ENCODE measurements at regions not wholly inside any gene's neighbourhood (a gene's known extent, or its start where the extent isn't known, plus 50 kb on each side); places are given as distances from the start of the nearest gene placed in this dataset.

GRCh38 chr6:14430218-14430617 lies 312.6 kb downstream of the CD83 start:
- TF ChIP-seq ZBTB1 (tag by site-specific recombination; IDR thresholded peaks at IDR 0.05) (no peak), ZNF623 (tag by site-specific recombination; IDR thresholded peaks at IDR 0.05) (no peak)
- TF ChIP-seq, protein P1, sequence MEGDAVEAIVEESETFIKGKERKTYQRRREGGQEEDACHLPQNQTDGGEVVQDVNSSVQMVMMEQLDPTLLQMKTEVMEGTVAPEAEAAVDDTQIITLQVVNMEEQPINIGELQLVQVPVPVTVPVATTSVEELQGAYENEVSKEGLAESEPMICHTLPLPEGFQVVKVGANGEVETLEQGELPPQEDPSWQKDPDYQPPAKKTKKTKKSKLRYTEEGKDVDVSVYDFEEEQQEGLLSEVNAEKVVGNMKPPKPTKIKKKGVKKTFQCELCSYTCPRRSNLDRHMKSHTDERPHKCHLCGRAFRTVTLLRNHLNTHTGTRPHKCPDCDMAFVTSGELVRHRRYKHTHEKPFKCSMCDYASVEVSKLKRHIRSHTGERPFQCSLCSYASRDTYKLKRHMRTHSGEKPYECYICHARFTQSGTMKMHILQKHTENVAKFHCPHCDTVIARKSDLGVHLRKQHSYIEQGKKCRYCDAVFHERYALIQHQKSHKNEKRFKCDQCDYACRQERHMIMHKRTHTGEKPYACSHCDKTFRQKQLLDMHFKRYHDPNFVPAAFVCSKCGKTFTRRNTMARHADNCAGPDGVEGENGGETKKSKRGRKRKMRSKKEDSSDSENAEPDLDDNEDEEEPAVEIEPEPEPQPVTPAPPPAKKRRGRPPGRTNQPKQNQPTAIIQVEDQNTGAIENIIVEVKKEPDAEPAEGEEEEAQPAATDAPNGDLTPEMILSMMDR (tag by site-specific recombination; IDR thresholded peaks at IDR 0.05) = no peak
